Kasumi-1 (cell line): ENCODE measurements at regions not wholly inside any gene's neighbourhood (a gene's known extent, or its start where the extent isn't known, plus 50 kb on each side); places are given as distances from the start of the nearest gene placed in this dataset.

Experiments used
- DNase-seq, 2 experiments: peaks; one replicate each; lab custom pipeline; 2025; lab: John Stamatoyannopoulos, UW

DNA sequence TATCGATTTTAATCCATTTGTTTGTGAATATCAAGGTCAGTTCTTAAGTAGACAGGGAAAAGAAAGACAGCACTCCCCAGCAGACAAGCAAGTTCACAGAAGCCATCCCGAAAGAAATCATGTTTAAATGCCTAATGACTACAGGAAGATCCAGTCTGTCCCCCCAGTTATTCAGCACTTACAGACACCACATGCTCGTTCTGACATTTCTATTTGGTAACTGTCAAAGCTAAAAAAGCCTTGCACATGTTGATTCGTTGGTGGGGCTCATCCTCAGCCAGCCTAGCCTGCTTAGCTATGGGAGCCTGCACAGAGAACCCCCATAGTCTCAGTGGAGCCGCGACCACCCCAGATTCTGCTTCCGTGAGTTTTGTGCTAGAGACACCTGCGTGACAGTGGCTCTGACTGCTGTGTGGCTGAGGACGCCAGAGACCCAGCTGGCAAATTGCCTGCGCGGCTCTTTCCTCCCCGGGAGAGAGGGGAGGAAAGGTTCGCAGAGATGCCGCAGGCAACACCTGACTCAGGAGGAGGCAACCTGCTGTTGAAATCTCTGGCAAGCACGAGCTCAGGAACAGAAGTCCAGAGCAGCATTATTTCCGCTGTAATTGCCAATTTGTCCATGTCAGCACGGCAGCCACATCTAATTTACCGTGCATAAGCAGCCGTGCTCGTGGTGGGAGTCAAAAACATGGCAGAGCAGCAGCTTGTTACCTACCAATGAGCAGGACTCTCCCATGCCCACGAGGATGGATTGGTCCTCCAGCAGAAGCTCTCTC is 194.2 kb downstream of the GPAM start:
- DNase-seq = no peak

DNA sequence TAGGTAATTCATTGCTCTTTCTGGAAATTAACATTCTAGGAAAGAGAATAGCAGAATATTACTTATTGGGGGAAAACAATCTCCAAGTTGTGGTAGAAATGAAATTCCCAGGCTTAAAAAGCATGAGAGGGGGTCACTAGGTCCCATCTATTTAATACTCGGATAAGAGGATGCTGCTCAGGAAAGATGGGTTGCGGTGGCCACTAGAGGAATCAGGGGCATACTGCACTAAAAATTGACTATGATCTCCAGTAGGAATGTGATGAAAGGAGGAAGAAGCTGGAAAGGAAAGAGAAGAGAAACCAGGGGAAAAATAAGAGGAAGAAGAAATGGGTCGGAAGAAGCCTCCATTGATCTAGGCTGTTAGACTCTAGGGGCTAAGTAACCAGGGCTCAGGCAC is 192.8 kb downstream of the GPAM start:
- no peak for DNase-seq

DNA sequence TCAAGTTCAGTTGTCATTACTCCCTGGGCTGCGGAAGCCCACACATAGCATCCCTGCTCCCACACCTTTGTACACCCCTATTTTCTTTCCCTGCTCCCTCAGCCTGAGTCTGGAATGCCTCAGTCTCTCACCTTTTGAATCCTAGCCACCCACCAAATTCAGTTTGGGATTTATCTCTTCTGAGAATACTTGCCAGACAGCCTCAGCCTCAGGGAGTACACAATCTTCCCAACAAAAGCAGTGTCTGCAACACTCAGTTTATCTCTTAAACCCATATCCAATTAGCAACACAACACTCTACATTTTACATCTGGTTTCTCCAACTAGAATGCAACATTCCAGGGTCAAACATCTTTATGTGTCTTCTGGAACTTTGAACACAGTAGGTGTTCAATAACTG is 190.2 kb downstream of the GPAM start:
- DNase-seq = no peak

DNA sequence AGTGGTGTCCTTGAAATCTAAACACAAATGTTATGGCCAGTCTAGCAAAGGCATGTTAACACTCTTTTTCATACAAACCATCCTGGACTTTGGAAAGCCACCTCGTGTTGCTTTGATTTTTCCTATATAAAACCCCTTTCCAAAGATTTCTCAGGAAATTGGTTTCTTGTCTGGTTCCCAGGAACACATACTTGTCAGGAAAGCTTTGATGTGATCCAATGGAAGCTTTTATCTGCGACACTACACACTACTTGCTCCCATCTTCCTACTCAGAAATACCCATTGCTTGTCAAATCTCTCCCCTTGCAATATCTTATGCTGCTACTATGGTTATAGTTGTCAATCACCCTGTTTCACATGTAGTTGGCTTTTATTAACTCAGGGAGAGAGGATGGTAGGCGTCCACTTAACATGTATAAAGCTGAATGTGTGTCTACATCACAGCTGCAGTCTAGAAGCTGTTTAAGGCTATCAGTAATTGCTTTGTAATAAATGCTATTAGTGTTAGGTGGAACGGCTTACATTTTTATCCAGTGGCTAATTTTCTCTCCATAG is 189.6 kb downstream of the GPAM start:
- no peak for DNase-seq

DNA sequence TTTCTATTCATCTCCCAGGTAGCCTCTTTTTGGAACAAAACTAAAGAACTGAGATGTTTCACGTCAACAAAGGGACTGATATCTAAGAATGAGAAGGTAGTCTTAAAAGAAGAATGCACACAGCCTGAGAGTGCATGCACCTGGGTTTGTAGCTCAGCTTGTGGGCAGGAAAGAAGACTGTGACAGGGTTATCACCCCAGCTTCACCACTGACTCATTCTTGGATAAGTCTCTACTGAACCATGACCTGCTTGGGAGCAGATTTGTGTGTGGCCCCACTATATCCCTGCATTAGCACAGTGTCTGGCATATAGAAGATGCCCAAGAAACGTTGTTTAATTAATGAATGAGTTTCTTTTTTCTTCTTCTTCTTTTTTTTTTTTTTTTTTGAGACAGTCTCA is 187.5 kb downstream of the GPAM start:
- DNase-seq = no peak

DNA sequence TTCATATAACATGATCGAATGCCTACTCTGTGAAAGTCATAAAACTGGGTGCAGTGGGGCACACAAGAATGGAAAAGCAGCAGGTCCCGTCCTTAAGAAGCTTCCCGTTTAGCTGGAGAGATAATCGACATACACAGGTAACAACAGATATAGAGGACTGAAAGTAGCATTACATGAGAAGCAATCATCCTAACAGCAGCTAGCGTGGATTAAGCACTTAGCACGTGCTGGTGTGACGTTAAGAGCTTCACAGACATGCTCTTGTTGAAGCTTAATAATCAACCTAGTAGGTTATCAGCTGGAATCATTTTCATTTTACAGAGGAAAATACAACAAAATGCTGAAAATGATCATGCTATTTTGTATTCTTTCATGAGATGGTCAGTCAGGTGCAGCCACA is 184.8 kb downstream of the GPAM start:
- DNase-seq = no peak

DNA sequence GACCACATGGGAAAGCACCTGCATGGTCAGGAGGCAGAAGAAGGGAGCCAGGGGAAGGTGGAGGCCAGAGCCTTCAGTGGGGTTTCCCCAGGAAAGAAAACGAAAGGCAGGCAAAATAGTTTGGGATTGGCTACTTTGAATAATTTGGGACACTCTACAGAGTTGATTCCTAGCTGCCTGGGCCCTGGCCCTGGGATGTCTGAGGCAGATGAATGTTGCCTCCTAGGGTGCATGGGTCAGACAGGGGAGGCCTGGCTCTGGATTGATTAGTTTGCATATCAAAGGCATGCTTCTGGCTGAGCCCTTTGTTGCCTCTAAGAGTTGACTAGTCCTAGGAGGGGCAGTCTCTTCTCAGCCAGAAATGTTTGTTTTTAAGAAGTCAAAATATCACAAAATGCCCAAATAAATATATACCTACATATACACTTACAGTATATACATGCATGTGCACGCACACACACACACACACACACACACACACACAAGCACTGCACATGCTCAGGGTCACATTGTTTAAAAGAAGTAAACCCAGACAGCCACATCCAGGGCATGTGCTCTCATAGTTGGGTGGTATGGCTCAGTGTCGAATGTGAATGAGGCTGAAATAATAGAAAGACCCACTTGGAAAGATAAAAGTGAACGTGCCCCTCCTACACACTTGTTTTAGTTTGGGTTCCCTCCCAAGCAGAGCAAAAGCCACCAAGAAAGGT is 184.2 kb downstream of the GPAM start:
- no peak for DNase-seq

DNA sequence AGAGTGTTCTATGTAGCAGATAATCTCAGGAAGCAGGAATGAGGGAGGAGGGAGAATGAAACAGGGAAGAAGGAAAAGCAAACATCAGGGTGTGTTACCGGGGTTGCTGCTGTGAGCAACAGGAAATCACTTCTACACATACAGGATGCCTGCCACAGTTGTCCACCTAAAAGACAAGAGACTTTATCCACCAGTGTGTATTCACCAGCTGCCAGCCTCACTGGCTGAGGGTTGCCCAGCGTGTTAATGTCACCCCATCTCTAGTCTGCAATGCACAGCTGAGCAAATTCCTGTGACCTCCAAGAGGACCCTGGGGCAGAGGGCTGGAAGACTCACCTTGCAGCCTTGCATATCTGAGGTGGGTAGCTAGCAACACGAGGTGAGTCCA is 183.7 kb downstream of the GPAM start:
- no peak for DNase-seq

DNA sequence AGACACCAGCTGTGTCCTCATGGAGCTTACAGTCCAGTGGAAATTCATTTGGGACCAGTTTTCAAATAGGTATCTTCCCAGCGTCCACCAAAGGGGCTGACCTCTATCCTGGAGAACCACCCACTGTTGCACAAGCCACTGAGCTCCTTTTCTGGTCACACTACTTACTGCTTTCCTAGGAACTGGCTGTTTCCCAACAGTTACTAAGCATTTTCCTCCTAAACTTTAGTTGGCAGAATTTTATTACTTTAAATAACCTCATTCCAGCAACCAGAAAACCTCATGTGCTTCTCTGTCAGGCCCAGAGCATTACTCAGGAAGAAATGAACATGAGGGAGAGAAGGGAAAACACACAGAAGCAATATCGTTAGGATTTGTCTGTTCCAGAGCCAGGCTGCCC is 183.1 kb downstream of the GPAM start:
- no peak for DNase-seq

DNA sequence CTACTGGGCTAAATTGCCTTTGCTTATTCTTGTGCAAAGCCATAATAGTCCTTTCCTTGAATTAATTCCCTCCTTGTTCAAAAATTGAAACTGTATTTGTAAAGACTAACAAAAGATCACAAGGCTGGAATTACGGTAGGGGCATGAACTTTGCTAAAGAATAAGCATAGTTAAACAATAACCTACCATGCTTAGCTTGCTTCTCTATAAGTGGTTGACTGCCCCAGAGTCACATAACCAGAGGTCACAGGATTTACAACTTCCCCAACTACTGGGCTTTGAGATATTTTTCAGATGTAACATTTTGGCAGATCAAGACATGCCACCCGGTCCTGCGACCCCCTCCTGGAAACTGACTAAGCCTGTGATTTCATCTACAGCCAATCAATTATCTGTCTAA is 181.4 kb downstream of the GPAM start:
- no peak for DNase-seq

DNA sequence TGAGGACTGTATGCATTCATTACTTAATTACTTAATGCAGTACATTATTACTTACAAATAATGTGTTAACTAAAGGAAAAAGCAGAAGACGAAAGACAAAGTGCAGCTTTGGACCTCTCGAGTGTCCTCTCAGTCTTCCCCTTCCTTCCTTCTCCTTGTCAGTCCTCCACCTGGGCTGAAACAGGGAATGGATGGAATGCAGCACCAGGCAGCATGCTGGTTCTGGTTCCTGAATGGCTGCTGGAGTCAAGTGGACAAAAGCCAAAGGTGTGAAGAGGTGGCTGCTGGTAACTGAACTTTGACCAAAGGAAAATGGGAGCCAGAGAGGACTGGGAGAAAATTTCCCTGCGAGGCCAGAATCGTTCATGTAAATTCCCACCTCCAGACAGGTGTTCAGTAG is 179.5 kb downstream of the GPAM start:
- DNase-seq = no peak

DNA sequence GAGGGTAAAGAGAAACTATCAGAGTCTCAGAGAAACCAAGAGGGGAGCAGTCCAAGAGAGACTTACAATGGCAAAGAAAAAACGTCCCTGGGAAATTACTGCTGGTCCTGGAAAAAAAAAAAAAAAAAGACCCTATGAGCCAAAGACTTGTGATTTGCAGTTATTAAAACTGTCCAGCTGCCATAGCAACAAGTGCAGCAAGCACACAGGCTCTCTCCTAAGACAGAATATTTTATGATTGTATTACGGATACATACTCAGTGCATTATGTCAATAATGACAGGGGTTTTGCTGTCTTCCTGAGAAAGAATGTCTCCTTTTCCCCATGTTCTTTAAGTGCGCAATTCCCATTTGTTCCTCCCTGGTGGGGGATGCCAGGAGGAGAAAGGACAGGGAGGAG is 178.5 kb downstream of the GPAM start:
- DNase-seq = no peak

DNA sequence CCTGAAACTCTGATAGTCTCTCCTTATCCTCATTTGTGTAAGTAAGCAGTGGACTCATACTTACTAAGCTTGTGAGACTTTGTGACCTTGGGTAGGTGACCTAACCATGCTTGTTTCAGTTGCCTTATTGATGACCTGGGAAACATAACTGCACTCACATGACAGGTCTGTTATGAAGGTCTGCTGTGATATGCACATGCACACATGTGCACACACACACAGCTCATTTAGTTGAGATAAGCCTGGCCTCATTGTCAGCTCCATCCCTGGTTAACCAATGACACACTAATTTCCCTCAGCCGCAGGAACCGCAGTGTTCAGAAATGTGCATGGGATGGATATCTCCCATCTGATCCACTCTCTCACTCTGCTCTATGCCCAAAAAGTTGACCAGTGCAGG is 177.2 kb downstream of the GPAM start:
- no peak for DNase-seq

DNA sequence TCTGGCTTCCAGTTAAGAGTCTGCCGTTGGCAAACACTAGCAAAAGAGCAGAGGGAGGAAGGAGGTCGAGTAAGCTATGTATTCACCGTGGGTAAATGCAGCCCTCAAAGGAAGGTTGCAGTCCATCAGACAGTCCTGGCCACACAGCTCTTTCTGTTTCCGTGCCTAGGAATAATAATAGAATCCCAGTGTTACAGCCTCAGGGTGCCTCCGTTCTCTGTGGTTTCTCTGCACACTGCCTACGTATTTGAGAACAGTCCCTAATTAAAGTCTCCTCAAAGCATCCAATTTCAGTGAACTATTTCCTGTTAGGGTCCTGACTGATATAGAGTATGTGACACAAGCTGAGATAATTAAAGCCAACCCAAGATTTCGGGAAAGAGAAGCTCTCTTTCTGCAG is 176.7 kb downstream of the GPAM start:
- DNase-seq = no peak

DNA sequence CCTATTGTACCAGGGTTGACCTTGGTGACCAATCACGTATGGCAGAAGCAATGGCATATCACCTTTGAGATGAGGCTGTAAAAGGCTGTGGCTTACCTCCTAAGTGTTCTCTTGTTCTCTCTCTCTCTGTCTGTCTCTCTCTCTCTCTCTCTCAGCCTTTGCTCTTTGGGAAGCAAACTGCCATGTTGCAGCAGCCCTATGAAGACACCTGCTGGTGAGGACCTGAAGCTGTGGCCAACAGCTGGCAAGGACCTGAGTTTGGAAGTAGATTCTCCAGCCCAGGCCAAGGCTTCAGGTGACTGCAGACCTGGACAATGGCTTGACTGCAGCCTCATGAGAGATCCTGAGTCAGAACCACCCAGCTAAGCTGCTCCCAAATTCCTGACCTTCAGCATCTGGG is 161.4 kb downstream of the GPAM start:
- no peak for DNase-seq

DNA sequence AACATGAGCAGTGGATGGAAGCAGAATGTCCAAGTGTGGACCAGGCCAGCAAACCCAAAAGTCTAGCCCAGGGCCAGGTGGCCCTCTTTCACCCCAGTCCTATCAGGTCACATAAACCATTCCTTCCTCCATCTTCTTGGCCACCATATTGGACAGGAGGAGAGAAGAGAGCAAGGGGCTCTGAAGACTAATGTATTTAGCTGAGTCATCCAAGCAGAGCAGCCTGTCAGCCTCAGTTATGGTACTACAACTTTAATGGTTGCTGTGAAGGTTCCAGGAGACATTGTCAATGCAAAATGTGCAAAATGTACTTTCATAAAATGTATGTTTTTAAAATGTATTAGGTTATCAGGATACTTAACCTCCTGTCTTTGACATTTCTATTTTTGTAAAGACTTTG is 159.5 kb downstream of the GPAM start:
- DNase-seq = no peak

DNA sequence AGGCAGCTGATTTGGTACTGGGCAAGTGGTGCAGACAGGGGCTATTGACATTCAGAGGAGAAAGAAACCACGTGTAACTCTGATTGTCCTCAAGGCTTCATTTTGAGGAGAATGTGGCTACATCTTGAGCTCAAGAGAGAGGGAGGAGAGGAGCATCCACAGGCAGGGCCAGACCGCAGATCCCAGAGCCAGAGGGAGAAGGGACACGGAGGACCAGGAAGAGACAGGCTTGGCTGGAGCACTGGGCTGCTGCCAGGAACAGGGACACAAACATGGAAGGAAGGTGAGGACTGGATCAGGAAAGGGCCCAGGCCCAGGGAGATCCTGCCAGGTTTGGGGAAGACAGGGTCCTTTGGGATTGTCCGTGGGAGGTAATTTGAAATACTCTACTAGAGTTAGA is 158.3 kb downstream of the GPAM start:
- no peak for DNase-seq

DNA sequence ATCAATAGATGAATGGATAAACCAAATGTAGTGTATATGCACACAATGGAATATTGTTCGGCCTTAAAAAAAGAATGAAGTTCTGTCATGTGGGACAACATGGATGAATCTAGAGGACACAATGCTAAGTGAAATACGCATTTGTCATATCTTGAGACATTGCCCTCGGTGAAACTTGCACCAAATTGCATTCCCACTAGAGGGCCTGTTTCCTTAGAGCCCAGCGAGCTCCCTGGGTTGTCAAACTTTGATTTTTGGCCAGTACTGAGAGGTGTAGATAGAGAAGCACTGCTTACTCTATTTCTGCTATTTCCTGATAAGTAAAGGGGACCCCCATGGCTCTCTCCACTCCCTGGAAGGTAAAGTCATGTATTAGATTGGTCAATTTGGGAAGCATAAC is 157.1 kb downstream of the GPAM start:
- no peak for DNase-seq

DNA sequence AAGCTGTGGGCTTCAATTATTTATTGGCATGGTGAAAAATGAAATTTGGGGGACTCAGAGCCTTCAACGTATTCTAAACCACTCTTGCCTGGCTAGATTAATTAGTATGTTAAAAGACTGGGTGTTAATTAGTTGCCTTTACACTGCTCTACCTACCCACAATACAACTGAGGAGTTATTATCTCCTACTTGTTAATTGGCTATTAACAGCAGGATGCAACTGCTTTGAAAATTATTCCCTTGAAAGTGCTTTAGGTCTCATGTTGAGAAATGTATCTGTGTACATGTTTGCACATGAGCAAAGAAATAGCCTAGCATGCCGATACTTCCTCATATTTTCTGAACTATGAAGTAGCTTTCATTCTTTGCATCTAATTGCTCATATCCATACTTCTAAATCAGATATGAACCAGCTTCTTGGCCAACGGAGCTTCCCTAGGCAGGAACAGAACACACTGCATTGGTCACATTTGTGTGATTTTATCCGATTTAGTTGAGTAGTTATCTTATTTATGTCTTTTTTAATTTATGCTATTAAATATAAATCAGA is 155.8 kb downstream of the GPAM start:
- DNase-seq = no peak

DNA sequence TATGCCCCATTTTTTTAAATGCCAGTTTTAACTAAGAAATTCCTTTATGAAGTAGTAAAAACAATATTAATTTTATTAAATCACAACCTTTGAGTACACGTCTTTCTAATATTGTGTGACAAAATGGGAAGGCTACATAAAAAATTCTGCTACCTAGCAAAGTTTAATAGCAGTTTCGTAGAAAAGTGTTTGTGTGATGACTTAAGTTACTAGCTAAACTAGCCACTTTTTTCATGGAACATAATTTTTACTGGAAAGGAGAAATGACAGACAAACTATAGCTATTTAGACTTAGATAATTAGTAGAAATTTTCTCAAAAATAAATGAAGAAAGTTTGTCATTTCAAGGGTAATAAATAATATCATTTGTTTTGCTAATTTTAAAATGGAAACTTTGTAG is 153.1 kb downstream of the GPAM start:
- no peak for DNase-seq

DNA sequence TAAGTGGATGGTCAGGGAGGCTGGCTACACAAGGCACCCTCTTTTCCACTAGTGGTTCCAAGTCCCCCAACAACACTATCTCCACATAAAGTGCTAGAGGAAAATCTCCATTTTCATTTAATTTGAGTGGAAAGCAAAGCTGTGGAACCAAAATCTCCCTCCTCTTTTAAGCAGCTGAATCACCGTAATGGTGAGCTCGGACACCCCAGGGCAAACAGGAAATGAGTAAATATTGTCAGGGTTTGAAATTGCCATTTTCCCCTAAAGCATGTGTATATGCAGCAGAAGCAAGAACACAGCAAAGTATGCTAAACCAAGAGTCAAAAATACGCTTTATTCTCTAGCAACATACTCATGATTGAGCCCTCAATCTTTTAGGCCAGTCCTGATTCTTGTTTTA is 143.7 kb downstream of the GPAM start:
- no peak for DNase-seq

DNA sequence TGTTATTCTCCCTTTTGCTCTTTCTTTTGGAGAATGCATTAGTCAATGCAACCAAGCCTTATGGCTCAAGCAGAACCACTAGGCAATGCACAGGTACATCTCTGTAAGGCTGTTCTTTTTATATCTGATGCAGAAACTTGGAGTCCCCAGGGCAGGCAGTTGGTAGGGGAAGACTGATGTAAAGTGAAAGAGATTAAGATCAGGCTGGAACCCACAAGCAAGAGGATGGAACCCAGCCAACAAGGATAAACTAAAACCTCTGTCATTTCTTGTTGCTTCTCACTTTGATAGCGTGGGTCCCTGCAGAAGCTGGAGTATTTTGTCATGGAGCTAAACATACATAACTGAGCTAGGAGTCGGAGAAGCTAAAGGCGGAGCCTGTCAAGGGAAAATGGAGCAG is 142.9 kb downstream of the GPAM start:
- no peak for DNase-seq

DNA sequence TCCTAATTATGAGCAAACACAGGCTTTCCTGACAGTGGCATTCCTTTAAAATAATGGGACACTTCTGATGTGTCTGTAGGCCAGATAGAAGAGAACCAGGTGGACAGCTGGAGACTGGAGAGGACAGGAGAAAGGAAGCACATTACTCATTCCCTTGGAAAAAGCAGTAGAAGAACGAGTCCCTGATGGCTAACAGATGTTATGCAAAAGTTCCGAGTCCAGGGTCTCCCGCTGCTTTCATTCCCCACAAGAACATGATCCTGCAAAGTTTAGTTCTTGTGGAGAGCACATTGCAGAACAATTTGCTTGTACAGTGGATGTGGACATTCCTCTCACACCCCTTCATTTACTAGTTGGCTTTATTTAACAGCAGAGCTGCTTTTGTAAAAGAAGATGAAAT is 137.6 kb downstream of the GPAM start:
- no peak for DNase-seq
